ENCODE measurements at regions not wholly inside any gene's neighbourhood (a gene's known extent, or its start where the extent isn't known, plus 50 kb on each side); places are given as distances from the start of the nearest gene placed in this dataset.

GRCh38 chr10:7479861-7480598, 69.2 kb upstream of the SFMBT2 start:
- intact Hi-C loops (cut with micrococcal nuclease), result loop anchor here (10.0 kb wide), 1 partner anchor 555 kb away; no protein-coding TSS in a partner anchor

- intact Hi-C loops (cut with micrococcal nuclease), result no loop called here
Observed at GRCh38 chr10:7478727-7479457, 68.1 kb upstream of the SFMBT2 start.

GRCh38 chr10:7477538-7478334, 66.9 kb upstream of the SFMBT2 start:
- intact Hi-C loops (cut with micrococcal nuclease), result no loop called here

- intact Hi-C loops (cut with micrococcal nuclease), result no loop called here
Observed at GRCh38 chr10:7475939-7476338, 65.1 kb upstream of the SFMBT2 start.

GRCh38 chr10:7475046-7475911, 64.4 kb upstream of the SFMBT2 start:
- intact Hi-C loops (cut with micrococcal nuclease), result no loop called here

- intact Hi-C loops (cut with micrococcal nuclease), result no loop called here
Observed at GRCh38 chr10:7474388-7474787, 63.6 kb upstream of the SFMBT2 start.

GRCh38 chr10:7473474-7473873, 62.6 kb upstream of the SFMBT2 start:
- intact Hi-C loops (cut with micrococcal nuclease), result no loop called here

- intact Hi-C loops (cut with micrococcal nuclease), result no loop called here
Observed at GRCh38 chr10:7471720-7472367, 61.0 kb upstream of the SFMBT2 start.

- intact Hi-C loops (cut with micrococcal nuclease), result no loop called here
Observed at GRCh38 chr10:7470371-7470770, 59.5 kb upstream of the SFMBT2 start.

GRCh38 chr10:7467031-7467667, 56.3 kb upstream of the SFMBT2 start:
- intact Hi-C loops (cut with micrococcal nuclease), result no loop called here

GRCh38 chr10:7464691-7465090, 53.9 kb upstream of the SFMBT2 start:
- intact Hi-C loops (cut with micrococcal nuclease), result no loop called here
